A673 (cell line): ENCODE measurements at regions not wholly inside any gene's neighbourhood (a gene's known extent, or its start where the extent isn't known, plus 50 kb on each side); places are given as distances from the start of the nearest gene placed in this dataset.

Experiments used
- CTCF ChIP-seq: fragments of 300-800, 200-600 bp; sonication (generic); conservative IDR thresholded peaks from 2 replicates; pipeline ENCODE4 v1.5.1; 2017; ENCODE audit warnings: low read depth, mild to moderate bottlenecking, antibody characterized with exemption, low read length, moderate library complexity, mixed read lengths
- EZH2 ChIP-seq: fragments of 200-600 bp; sonication (generic); IDR thresholded peaks from 2 replicates; pipeline ENCODE4 v1.6.1; 2017; ENCODE audit warnings: borderline replicate concordance, low read depth, mild to moderate bottlenecking, mixed read lengths, antibody characterized with exemption, low read length; ENCODE audit not compliant: poor library complexity, severe bottlenecking

DNA sequence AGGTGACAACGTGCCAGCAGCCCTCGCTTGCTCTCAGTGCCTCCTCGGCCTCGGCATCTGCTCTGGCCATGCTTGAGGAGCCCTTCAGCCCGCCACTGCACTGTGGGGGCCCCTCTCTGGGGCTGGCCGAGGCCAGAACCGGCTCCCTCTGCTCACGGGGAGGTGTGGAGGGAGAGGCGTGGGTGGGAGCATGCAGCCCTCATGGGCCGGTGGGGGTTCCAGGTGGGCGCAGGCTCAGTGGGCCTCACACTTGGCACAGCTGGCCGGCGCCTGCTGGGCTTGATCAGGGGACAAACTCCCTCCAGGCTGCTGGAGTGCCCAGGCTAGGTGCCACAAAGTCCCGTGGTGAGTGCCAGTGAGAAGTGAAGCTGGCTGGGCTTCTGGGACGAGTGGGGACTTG lies 566.6 kb upstream of the ID4 start:
- no peak for TF ChIP-seq EZH2
- no peak for TF ChIP-seq CTCF
